HG03520 (cell line): ENCODE measurements at regions not wholly inside any gene's neighbourhood (a gene's known extent, or its start where the extent isn't known, plus 50 kb on each side); places are given as distances from the start of the nearest gene placed in this dataset.
A peak's percentile ranks its signal among the peaks of the same experiment; 100 is the strongest.

Experiments used
- ATAC-seq: cut with Tn5 transposase; IDR thresholded peaks from one replicate; pipeline ENCODE4 v1.9.1; 2021; ENCODE audit warnings: mild to moderate bottlenecking, moderate library complexity; ENCODE audit not compliant: unreplicated experiment

- ATAC-seq = no peak
Measured at GRCh38 chr12:84605983-84606382, 306.6 kb downstream of the SLC6A15 start.

- ATAC-seq = no peak
Measured at GRCh38 chr12:84604551-84604950, 308.0 kb downstream of the SLC6A15 start.

GRCh38 chr12:84603484-84604248 lies 308.9 kb downstream of the SLC6A15 start:
- ATAC-seq = no peak

- ATAC-seq = no peak
Measured at GRCh38 chr12:84601483-84601882, 311.1 kb downstream of the SLC6A15 start.

GRCh38 chr12:84599539-84599938 lies 313.1 kb downstream of the SLC6A15 start:
- ATAC-seq = no peak

- ATAC-seq = no peak
Measured at GRCh38 chr12:84596266-84596665, 316.3 kb downstream of the SLC6A15 start.

- no peak for ATAC-seq
Measured at GRCh38 chr12:84594157-84594556, 318.4 kb downstream of the SLC6A15 start.

GRCh38 chr12:84585776-84586395 lies 326.7 kb downstream of the SLC6A15 start:
- no peak for ATAC-seq

GRCh38 chr12:84572196-84572595 lies 340.4 kb downstream of the SLC6A15 start:
- no peak for ATAC-seq

GRCh38 chr12:84562331-84562730 lies 350.3 kb downstream of the SLC6A15 start:
- no peak for ATAC-seq

GRCh38 chr12:84561351-84561750 lies 351.2 kb downstream of the SLC6A15 start:
- no peak for ATAC-seq

GRCh38 chr12:84554199-84554723 lies 358.3 kb downstream of the SLC6A15 start:
- ATAC-seq = no peak

- no peak for ATAC-seq
Measured at GRCh38 chr12:84553331-84554117, 359.1 kb downstream of the SLC6A15 start.

- no peak for ATAC-seq
Measured at GRCh38 chr12:84551373-84551772, 361.2 kb downstream of the SLC6A15 start.

- ATAC-seq = no peak
Measured at GRCh38 chr12:84550518-84550917, 362.1 kb downstream of the SLC6A15 start.

- no peak for ATAC-seq
Measured at GRCh38 chr12:84542289-84542688, 370.3 kb downstream of the SLC6A15 start.

- ATAC-seq = no peak
Measured at GRCh38 chr12:84537666-84538065, 374.9 kb downstream of the SLC6A15 start.

GRCh38 chr12:84512751-84513150 lies 399.8 kb downstream of the SLC6A15 start:
- no peak for ATAC-seq

GRCh38 chr12:84508851-84509260 lies 403.7 kb downstream of the SLC6A15 start:
- no peak for ATAC-seq

- ATAC-seq = peak; percentile 50
Measured at GRCh38 chr12:84507956-84508850, 404.4 kb downstream of the SLC6A15 start.
